Natural killer cell (primary cell): ENCODE measurements at regions not wholly inside any gene's neighbourhood (a gene's known extent, or its start where the extent isn't known, plus 50 kb on each side); places are given as distances from the start of the nearest gene placed in this dataset.
"Not testable (repeated sequence)": the region's sequence is repeated elsewhere in the genome, so short reads cannot be mapped to it uniquely, and the experiment has no call there.

ENCODE experiments used
- ATAC-seq, 3 donors: fragments of 150-1000 bp in 2 of 3; fragments of 200-7000 bp in 1 of 3; cut with Tn5 transposase; 1 replicate in 1 of 3; 2 replicates in 2 of 3; pipeline ENCODE4 v1.10.0; 2021; ENCODE audit warnings: mild to moderate bottlenecking in 2 of 3, moderate library complexity in 2 of 3
- DNase-seq, 2 donors: peaks; one replicate each; pipeline versions ENCODE4 v3.0.0 to v3.0.0-alpha.2; 2013 to 2021; ENCODE audit warnings: mixed read lengths in 1 of 2
- H3K27ac ChIP-seq: one replicate; pipeline ENCODE4 v1.5.1; 2013; ENCODE audit warnings: mild to moderate bottlenecking, low read length
- H3K27me3 ChIP-seq: one replicate; pipeline ENCODE4 v1.6.1; 2013; ENCODE audit warnings: low read length; ENCODE audit not compliant: control insufficient read depth, insufficient read depth
- H3K36me3 ChIP-seq: one replicate; pipeline ENCODE4 v1.6.1; 2013; ENCODE audit warnings: low read length; ENCODE audit not compliant: control insufficient read depth, insufficient read depth
- H3K4me1 ChIP-seq: one replicate; pipeline ENCODE4 v1.6.1; 2013; ENCODE audit warnings: low read length; ENCODE audit not compliant: control insufficient read depth, insufficient read depth
- H3K4me3 ChIP-seq: one replicate; pipeline ENCODE4 v1.5.1; 2013; ENCODE audit warnings: low read length
- H3K9me3 ChIP-seq: one replicate; pipeline ENCODE4 v1.6.1; 2013; ENCODE audit warnings: low read length; ENCODE audit not compliant: control insufficient read depth, insufficient read depth
- H3K27ac Mint-ChIP-seq, 2 donors: one replicate each; pipeline ENCODE4 v1.8.0; 2022; ENCODE audit warnings: mild to moderate bottlenecking in 2 of 2, mixed read lengths in 2 of 2, moderate library complexity in 1 of 2
- H3K27me3 Mint-ChIP-seq, 2 donors: one replicate each; pipeline ENCODE4 v1.8.0; 2022; ENCODE audit warnings: low read depth in 2 of 2, mixed read lengths in 2 of 2
- H3K36me3 Mint-ChIP-seq: one replicate; pipeline ENCODE4 v1.8.0; 2022; ENCODE audit warnings: mixed read lengths
- H3K4me1 Mint-ChIP-seq, 2 donors: one replicate each; pipeline ENCODE4 v1.8.0; 2022; ENCODE audit warnings: mixed read lengths in 2 of 2
- H3K4me3 Mint-ChIP-seq: one replicate; pipeline ENCODE4 v1.8.0; 2022; ENCODE audit warnings: mild to moderate bottlenecking, moderate library complexity, mixed read lengths
- H3K9me3 Mint-ChIP-seq, 2 donors: one replicate each; pipeline ENCODE4 v1.8.0; 2022; ENCODE audit warnings: mixed read lengths in 2 of 2
- CTCF ChIP-seq: fragments of 200-600 bp; IDR thresholded peaks from one replicate; pipeline ENCODE4 v1.8.0; 2022; ENCODE audit warnings: antibody characterized with exemption
- WGBS: methylation state at CpG from one replicate; pipeline ENCODE4 v1.1.7; 2013; ENCODE audit warnings: missing lambda C conversion rate; ENCODE audit not compliant: insufficient coverage; 5-methylcytosine and 5-hydroxymethylcytosine counted together
- intact Hi-C: fragments of 100-400 bp; cut with micrococcal nuclease; formaldehyde crosslinking; loops from one replicate; pipeline ENCODE4 v1.14.2; 2022

GRCh38 chr2:47728551-47728950 lies 54.4 kb upstream of the MSH6 start:
- DNase-seq (no peak), ATAC-seq (no peak)
- H3K27ac Mint-ChIP-seq = no peak overlapping the region
- no peaks in the 10 kb centered on the region for H3K36me3 Mint-ChIP-seq
- no peaks in the 10 kb centered on the region for H3K9me3 Mint-ChIP-seq
- H3K27ac ChIP-seq = no peak overlapping the region
- H3K36me3 ChIP-seq = no peaks in the 10 kb centered on the region
- peaks cover 0 to 5% of the 10 kb centered on the region in 2 donors for H3K27me3 Mint-ChIP-seq
- no peaks in the 10 kb centered on the region for H3K9me3 ChIP-seq
- peaks cover 4% of the 10 kb centered on the region for H3K4me1 ChIP-seq
- no peaks in the 10 kb centered on the region for H3K4me1 Mint-ChIP-seq
- H3K4me3 Mint-ChIP-seq = no peak overlapping the region
- 95% methylated on average over 4 of the region's 4 CpGs for WGBS
- intact Hi-C loops = no loop called here
- no peak overlapping the region for H3K4me3 ChIP-seq
- no peak for TF ChIP-seq CTCF
- H3K27me3 ChIP-seq = no peaks in the 10 kb centered on the region

- 83% methylated on average over 3 of the region's 3 CpGs for WGBS
- DNase-seq (no peak), ATAC-seq (no peak)
- intact Hi-C loops = no loop called here
- Histone ChIP-seq H3K36me3 (no peaks in the 10 kb centered on the region), H3K27me3 (no peaks in the 10 kb centered on the region), H3K4me3 (no peak overlapping the region), H3K9me3 (no peaks in the 10 kb centered on the region), H3K4me1 (peaks cover 9% of the 10 kb centered on the region), H3K27ac (no peak overlapping the region)
- no peak overlapping the region for H3K4me3 Mint-ChIP-seq
- no peak for TF ChIP-seq CTCF
- H3K36me3 Mint-ChIP-seq = no peaks in the 10 kb centered on the region
- no peak overlapping the region for H3K27ac Mint-ChIP-seq
- H3K9me3 Mint-ChIP-seq = no peaks in the 10 kb centered on the region
- H3K27me3 Mint-ChIP-seq = peaks cover 0 to 5% of the 10 kb centered on the region in 2 donors
- H3K4me1 Mint-ChIP-seq = no peaks in the 10 kb centered on the region
Measured at GRCh38 chr2:47727956-47728355, 55.0 kb upstream of the MSH6 start.

- intact Hi-C loops, H3K4me3 ChIP-seq, H3K4me1 ChIP-seq, H3K9me3 ChIP-seq, H3K36me3 ChIP-seq, H3K27ac Mint-ChIP-seq, H3K4me3 Mint-ChIP-seq, H3K4me1 Mint-ChIP-seq, H3K27me3 ChIP-seq, DNase-seq, H3K36me3 Mint-ChIP-seq, H3K9me3 Mint-ChIP-seq, ATAC-seq, H3K27ac ChIP-seq, H3K27me3 Mint-ChIP-seq: not testable (repeated sequence)
- no CpG with 5 or more reads among the region's 1 CpG for WGBS
Measured at GRCh38 chr2:47726978-47727377, 56.0 kb upstream of the MSH6 start.

GRCh38 chr2:47725808-47726207 lies 57.1 kb upstream of the MSH6 start:
- TF ChIP-seq CTCF = no peak
- ATAC-seq (no peak), DNase-seq (no peak)
- Histone ChIP-seq H3K4me3 (no peak overlapping the region), H3K4me1 (peaks cover 9% of the 10 kb centered on the region), H3K9me3 (no peaks in the 10 kb centered on the region), H3K27ac (no peak overlapping the region), H3K36me3 (no peaks in the 10 kb centered on the region), H3K27me3 (no peaks in the 10 kb centered on the region)
- Mint-ChIP-seq H3K36me3 (no peaks in the 10 kb centered on the region), H3K27ac (no peak overlapping the region), H3K27me3 (peaks cover 0 to 5% of the 10 kb centered on the region in 2 donors), H3K4me1 (no peaks in the 10 kb centered on the region), H3K9me3 (no peaks in the 10 kb centered on the region), H3K4me3 (no peak overlapping the region)
- WGBS = 100% methylated on average over 1 of the region's 2 CpGs
- intact Hi-C loops = no loop called here
